Neural cell (in vitro differentiated cells): ENCODE measurements at regions not wholly inside any gene's neighbourhood (a gene's known extent, or its start where the extent isn't known, plus 50 kb on each side); places are given as distances from the start of the nearest gene placed in this dataset.
"Not testable (repeated sequence)": the region's sequence is repeated elsewhere in the genome, so short reads cannot be mapped to it uniquely, and the experiment has no call there.

Experiments used
- H2AFZ ChIP-seq: fragments of 200-600, 300-800 bp; sonication (generic), shearing (Covaris generic); 2 replicates; pipeline ENCODE4 v1.6.0; 2014; ENCODE audit warnings: low read depth, mild to moderate bottlenecking, antibody characterized with exemption, low read length, moderate library complexity
- H3F3A ChIP-seq: fragments of 200-600 bp; shearing (Covaris generic); 2 replicates; pipeline ENCODE4 v1.6.1; 2016; ENCODE audit warnings: mild to moderate bottlenecking, moderate library complexity, mixed read lengths, antibody characterized with exemption, low read length; ENCODE audit not compliant: insufficient read depth, poor library complexity, severe bottlenecking
- H3K27ac ChIP-seq: fragments of 200-600, 300-800 bp; sonication (generic), shearing (Covaris generic); 2 replicates; pipeline ENCODE4 v1.5.1; 2014; ENCODE audit warnings: mild to moderate bottlenecking, low read length, moderate library complexity
- H3K27me3 ChIP-seq: fragments of 300-800, 200-600 bp; sonication (generic), shearing (Covaris generic); 2 replicates; pipeline ENCODE4 v1.6.0; 2014; ENCODE audit warnings: mild to moderate bottlenecking, low read depth, low read length, moderate library complexity; ENCODE audit not compliant: insufficient read depth
- H3K36me3 ChIP-seq: fragments of 300-800, 200-600 bp; sonication (generic), shearing (Covaris generic); 2 replicates; pipeline ENCODE4 v1.5.1; 2014; ENCODE audit warnings: mild to moderate bottlenecking, antibody characterized with exemption, low read length, moderate library complexity; ENCODE audit not compliant: insufficient read depth
- H3K4me2 ChIP-seq: fragments of 300-800, 200-600 bp; sonication (generic), shearing (Covaris generic); 2 replicates; pipeline ENCODE4 v1.6.0; 2014; ENCODE audit warnings: mild to moderate bottlenecking, low read length
- H3K4me3 ChIP-seq: fragments of 300-800, 200-600 bp; sonication (generic), shearing (Covaris generic); 2 replicates; pipeline ENCODE4 v1.5.1; 2014; ENCODE audit warnings: mild to moderate bottlenecking, low read length, moderate library complexity
- H3K79me2 ChIP-seq: fragments of 200-600 bp; shearing (Covaris generic); replicated peaks from 2 replicates; pipeline ENCODE4 v1.6.0; 2014; ENCODE audit warnings: mild to moderate bottlenecking, low read length, moderate library complexity; ENCODE audit not compliant: insufficient read depth
- H3K9ac ChIP-seq: fragments of 300-800, 200-600 bp; sonication (generic), shearing (Covaris generic); 2 replicates; pipeline ENCODE4 v1.6.1; 2016; ENCODE audit warnings: mild to moderate bottlenecking, low read length, mixed read lengths
- H3K9me2 ChIP-seq: fragments of 200-600 bp; shearing (Covaris generic); 2 replicates; pipeline ENCODE4 v1.6.1; 2016; ENCODE audit warnings: mild to moderate bottlenecking, low read length, mixed read lengths; ENCODE audit not compliant: insufficient read depth
- H3K9me3 ChIP-seq: fragments of 200-600, 300-800 bp; sonication (generic), shearing (Covaris generic); 2 replicates; pipeline ENCODE4 v1.6.1; 2016; ENCODE audit warnings: mild to moderate bottlenecking, mixed run types, low read length, moderate library complexity, mixed read lengths
- H4K20me1 ChIP-seq: fragments of 200-600 bp; shearing (Covaris generic); 2 replicates; pipeline ENCODE4 v1.6.1; 2016; ENCODE audit warnings: mild to moderate bottlenecking, mixed run types; ENCODE audit not compliant: insufficient read depth
- CTCF ChIP-seq: fragments of 450-650 bp; IDR thresholded peaks from 2 replicates; pipeline ENCODE4 v1.5.1; 2014; ENCODE audit warnings: antibody characterized with exemption, mild to moderate bottlenecking, moderate library complexity; ENCODE audit not compliant: poor library complexity, severe bottlenecking
- EP300 ChIP-seq: fragments of 450-650 bp; conservative IDR thresholded peaks from 2 replicates; pipeline ENCODE4 v1.6.1; 2014; ENCODE audit warnings: antibody characterized with exemption, mild to moderate bottlenecking, moderate library complexity; ENCODE audit not compliant: poor library complexity, severe bottlenecking
- EZH2 ChIP-seq: fragments of 200-600, 300-800 bp; shearing (Covaris generic), sonication (generic); IDR thresholded peaks from 2 replicates; pipeline ENCODE4 v1.6.1; 2014; ENCODE audit warnings: antibody characterized with exemption, low read length, borderline replicate concordance, mild to moderate bottlenecking; ENCODE audit not compliant: insufficient read depth, poor library complexity, severe bottlenecking
- MXI1 ChIP-seq: fragments of 450-650 bp; conservative IDR thresholded peaks from 2 replicates; pipeline ENCODE4 v1.6.1; 2014; ENCODE audit warnings: antibody characterized with exemption, mild to moderate bottlenecking; ENCODE audit not compliant: poor library complexity, severe bottlenecking
- POLR2AphosphoS5 ChIP-seq: IDR thresholded peaks from 2 replicates; pipeline ENCODE4 v1.6.1; 2012
- RAD21 ChIP-seq: fragments of 450-650 bp; conservative IDR thresholded peaks from 2 replicates; pipeline ENCODE4 v1.6.1; 2014; ENCODE audit warnings: antibody characterized with exemption, mild to moderate bottlenecking, moderate library complexity
- SMC3 ChIP-seq: fragments of 450-650 bp; conservative IDR thresholded peaks from 2 replicates; pipeline ENCODE4 v1.6.1; 2014; ENCODE audit warnings: antibody characterized with exemption, mild to moderate bottlenecking, moderate library complexity; ENCODE audit not compliant: poor library complexity
- TAF1 ChIP-seq: IDR thresholded peaks from 2 replicates; pipeline ENCODE4 v1.6.1; 2012; ENCODE audit warnings: low read depth
- TF ChIP-seq, protein P1 (sequence below): IDR thresholded peaks from 2 replicates; pipeline ENCODE4 v1.6.1; 2012; ENCODE audit warnings: borderline replicate concordance

GRCh38 chr6:158881276-158881675 lies 62.1 kb upstream of the EZR start:
- not testable (repeated sequence) for H3K9me2 ChIP-seq, H3K36me3 ChIP-seq, H4K20me1 ChIP-seq, H3K79me2 ChIP-seq, H3K9me3 ChIP-seq, H3K4me3 ChIP-seq, H3K27ac ChIP-seq, H3K9ac ChIP-seq, H3K4me2 ChIP-seq, H3F3A ChIP-seq, H2AFZ ChIP-seq, H3K27me3 ChIP-seq

DNA sequence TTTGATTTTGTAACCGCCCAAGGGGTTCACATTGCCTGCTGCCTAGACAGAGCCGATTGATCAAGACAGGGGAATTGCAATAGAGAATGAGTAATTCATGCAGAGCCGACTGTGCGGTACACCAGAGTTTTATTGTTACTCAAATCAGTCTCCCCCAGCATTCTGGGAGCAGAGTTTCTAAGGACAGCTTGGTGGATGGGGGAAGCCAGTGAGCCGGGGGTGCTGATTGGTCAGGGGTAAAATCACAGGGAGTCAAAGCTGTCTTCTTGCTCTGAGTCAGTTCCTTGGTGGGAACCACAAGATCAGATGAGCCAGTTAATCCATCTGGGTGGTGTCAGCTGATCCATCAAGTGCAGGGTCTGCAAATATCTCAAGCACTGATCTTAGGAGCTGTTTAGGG lies 60.0 kb upstream of the EZR start:
- Histone ChIP-seq H2AFZ (no peak overlapping the region), H4K20me1 (no peaks in the 10 kb centered on the region), H3K4me3 (no peak overlapping the region), H3K79me2 (no peaks in the 10 kb centered on the region), H3K9me2 (no peaks in the 10 kb centered on the region), H3K9me3 (peaks cover 4% of the 10 kb centered on the region), H3K9ac (no peak overlapping the region), H3K27ac (no peak overlapping the region), H3K36me3 (no peaks in the 10 kb centered on the region), H3K4me2 (no peak overlapping the region), H3F3A (no peaks in the 10 kb centered on the region), H3K27me3 (no peaks in the 10 kb centered on the region)
- no peak for TF ChIP-seq RAD21
- no peak for TF ChIP-seq EP300
- TF ChIP-seq POLR2AphosphoS5: no peak
- TF ChIP-seq, protein P1, sequence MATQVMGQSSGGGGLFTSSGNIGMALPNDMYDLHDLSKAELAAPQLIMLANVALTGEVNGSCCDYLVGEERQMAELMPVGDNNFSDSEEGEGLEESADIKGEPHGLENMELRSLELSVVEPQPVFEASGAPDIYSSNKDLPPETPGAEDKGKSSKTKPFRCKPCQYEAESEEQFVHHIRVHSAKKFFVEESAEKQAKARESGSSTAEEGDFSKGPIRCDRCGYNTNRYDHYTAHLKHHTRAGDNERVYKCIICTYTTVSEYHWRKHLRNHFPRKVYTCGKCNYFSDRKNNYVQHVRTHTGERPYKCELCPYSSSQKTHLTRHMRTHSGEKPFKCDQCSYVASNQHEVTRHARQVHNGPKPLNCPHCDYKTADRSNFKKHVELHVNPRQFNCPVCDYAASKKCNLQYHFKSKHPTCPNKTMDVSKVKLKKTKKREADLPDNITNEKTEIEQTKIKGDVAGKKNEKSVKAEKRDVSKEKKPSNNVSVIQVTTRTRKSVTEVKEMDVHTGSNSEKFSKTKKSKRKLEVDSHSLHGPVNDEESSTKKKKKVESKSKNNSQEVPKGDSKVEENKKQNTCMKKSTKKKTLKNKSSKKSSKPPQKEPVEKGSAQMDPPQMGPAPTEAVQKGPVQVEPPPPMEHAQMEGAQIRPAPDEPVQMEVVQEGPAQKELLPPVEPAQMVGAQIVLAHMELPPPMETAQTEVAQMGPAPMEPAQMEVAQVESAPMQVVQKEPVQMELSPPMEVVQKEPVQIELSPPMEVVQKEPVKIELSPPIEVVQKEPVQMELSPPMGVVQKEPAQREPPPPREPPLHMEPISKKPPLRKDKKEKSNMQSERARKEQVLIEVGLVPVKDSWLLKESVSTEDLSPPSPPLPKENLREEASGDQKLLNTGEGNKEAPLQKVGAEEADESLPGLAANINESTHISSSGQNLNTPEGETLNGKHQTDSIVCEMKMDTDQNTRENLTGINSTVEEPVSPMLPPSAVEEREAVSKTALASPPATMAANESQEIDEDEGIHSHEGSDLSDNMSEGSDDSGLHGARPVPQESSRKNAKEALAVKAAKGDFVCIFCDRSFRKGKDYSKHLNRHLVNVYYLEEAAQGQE: no peak
- TF ChIP-seq EZH2: no peak
- no peak for TF ChIP-seq CTCF
- no peak for TF ChIP-seq MXI1
- TF ChIP-seq SMC3: no peak
- TF ChIP-seq TAF1: no peak

- Histone ChIP-seq H3K4me3 (no peak overlapping the region), H3K79me2 (no peaks in the 10 kb centered on the region), H3K27ac (no peak overlapping the region), H3K9ac (no peak overlapping the region), H4K20me1 (no peaks in the 10 kb centered on the region), H3K4me2 (no peak overlapping the region), H3F3A (no peaks in the 10 kb centered on the region), H3K9me3 (peaks cover 4% of the 10 kb centered on the region), H3K9me2 (no peaks in the 10 kb centered on the region), H2AFZ (no peak overlapping the region), H3K36me3 (no peaks in the 10 kb centered on the region), H3K27me3 (no peaks in the 10 kb centered on the region)
- TF ChIP-seq, protein P1: no peak
Measured at GRCh38 chr6:158877716-158878115, 58.5 kb upstream of the EZR start.
